HEK293 (cell line): ENCODE measurements at regions not wholly inside any gene's neighbourhood (a gene's known extent, or its start where the extent isn't known, plus 50 kb on each side); places are given as distances from the start of the nearest gene placed in this dataset.

Experiments used
- CTCF ChIA-PET: fragments of 350-600 bp; formaldehyde crosslinking; extraction: SDS; loops from one replicate; lab custom pipeline; 2021; ENCODE audit warnings: antibody characterized with exemption; lab: Yijun Ruan, JAX
- POLR2A ChIA-PET: fragments of 300-600 bp; formaldehyde crosslinking; extraction: SDS; loops from one replicate; lab custom pipeline; 2020; ENCODE audit warnings: antibody characterized with exemption, inconsistent platforms; lab: Yijun Ruan, JAX
- H3K27ac ChIP-seq: fragments of 200-500 bp; sonication (Bioruptor generic); 2 replicates; pipeline ENCODE4 v1.5.1; 2014; ENCODE audit warnings: low read depth, low read length, control low read depth, inconsistent platforms; ENCODE audit errors: extremely low read depth
- H3K36me3 ChIP-seq, 2 experiments: fragments of 200-500 bp in 1 of 2; sonication (Bioruptor generic) in 1 of 2; 1 replicate in 1 of 2; 2 replicates in 1 of 2; pipeline ENCODE4 v1.5.1; 2014 to 2017; ENCODE audit warnings: inconsistent platforms in 2 of 2, low read length in 2 of 2; ENCODE audit not compliant: control insufficient read depth in 2 of 2, insufficient read depth in 1 of 2
- H3K4me1 ChIP-seq: fragments of 200-500 bp; sonication (Bioruptor generic); 2 replicates; pipeline ENCODE4 v1.5.1; 2014; ENCODE audit warnings: mild to moderate bottlenecking, low read length, inconsistent platforms; ENCODE audit not compliant: control insufficient read depth, insufficient read depth
- H3K4me3 ChIP-seq: 2 replicates; pipeline ENCODE4 v1.5.1; 2011; ENCODE audit warnings: low read depth, mild to moderate bottlenecking, control low read depth, low read length, moderate library complexity
- H3K9me3 ChIP-seq: fragments of 200-500 bp; sonication (Bioruptor generic); 2 replicates; pipeline ENCODE4 v1.5.1; 2014; ENCODE audit warnings: low read depth, low read length, inconsistent platforms; ENCODE audit not compliant: control insufficient read depth, insufficient read depth
- FEZF1 ChIP-seq: fragments of 450-650 bp; formaldehyde crosslinking; IDR thresholded peaks from 2 replicates; pipeline ENCODE4 v1.5.1; 2016; ENCODE audit warnings: missing biosample characterization, missing genetic modification characterization
- GLI2 ChIP-seq: fragments of 450-650 bp; formaldehyde crosslinking; IDR thresholded peaks from 2 replicates; pipeline ENCODE4; 2017; ENCODE audit warnings: missing biosample characterization, missing genetic modification characterization, low read depth, borderline replicate concordance
- GLI4 ChIP-seq: fragments of 450-650 bp; formaldehyde crosslinking; IDR thresholded peaks from 2 replicates; pipeline ENCODE4 v1.5.1; 2016; ENCODE audit warnings: missing biosample characterization, missing genetic modification characterization
- MEIS1 ChIP-seq: sonication (generic); formaldehyde crosslinking; IDR thresholded peaks from 2 replicates; pipeline ENCODE4 v1.8.1; 2022; ENCODE audit warnings: missing genetic modification reagents, mild to moderate bottlenecking, borderline replicate concordance
- OSR2 ChIP-seq: fragments of 450-650 bp; formaldehyde crosslinking; IDR thresholded peaks from 2 replicates; pipeline ENCODE4 v1.5.1; 2016; ENCODE audit warnings: missing biosample characterization, missing genetic modification characterization
- SP3 ChIP-seq: fragments of 450-650 bp; formaldehyde crosslinking; IDR thresholded peaks from 2 replicates; pipeline ENCODE4 v1.5.1; 2016; ENCODE audit warnings: missing biosample characterization, missing genetic modification characterization
- TCF7L2 ChIP-seq: IDR thresholded peaks from 2 replicates; pipeline ENCODE4 v1.6.1; 2011; ENCODE audit warnings: low read depth, mild to moderate bottlenecking, inconsistent platforms, low read length, moderate library complexity, borderline replicate concordance
- ZBTB7A ChIP-seq: fragments of 450-650 bp; formaldehyde crosslinking; IDR thresholded peaks from 2 replicates; pipeline ENCODE4 v1.5.1; 2016; ENCODE audit warnings: low read depth, missing biosample characterization, missing genetic modification characterization
- ZFHX2 ChIP-seq: fragments of 450-650 bp; formaldehyde crosslinking; conservative IDR thresholded peaks from 2 replicates; pipeline ENCODE4 v1.5.1; 2016; ENCODE audit warnings: missing biosample characterization, missing genetic modification characterization
- ZNF133 ChIP-seq: fragments of 450-650 bp; formaldehyde crosslinking; IDR thresholded peaks from 2 replicates; pipeline ENCODE4 v1.5.1; 2016; ENCODE audit warnings: missing biosample characterization, missing genetic modification characterization
- ZNF341 ChIP-seq: fragments of 450-650 bp; formaldehyde crosslinking; IDR thresholded peaks from 2 replicates; pipeline ENCODE4; 2016; ENCODE audit warnings: low read depth, missing biosample characterization, missing genetic modification characterization
- ZNF366 ChIP-seq: fragments of 450-650 bp; formaldehyde crosslinking; conservative IDR thresholded peaks from 2 replicates; pipeline ENCODE4 v1.5.1; 2016; ENCODE audit warnings: missing biosample characterization, missing genetic modification characterization
- ZNF404 ChIP-seq: fragments of 450-650 bp; formaldehyde crosslinking; IDR thresholded peaks from 2 replicates; pipeline ENCODE4 v1.5.1; 2017; ENCODE audit warnings: missing biosample characterization, missing genetic modification characterization
- ZNF426 ChIP-seq: fragments of 450-650 bp; formaldehyde crosslinking; IDR thresholded peaks from 2 replicates; pipeline ENCODE4 v1.5.1; 2017; ENCODE audit warnings: missing biosample characterization, missing genetic modification characterization, mild to moderate bottlenecking, inconsistent platforms, moderate library complexity
- ZNF549 ChIP-seq: fragments of 450-650 bp; IDR thresholded peaks from 2 replicates; pipeline ENCODE4 v1.5.1; 2018; ENCODE audit warnings: missing biosample characterization, missing genetic modification characterization, mild to moderate bottlenecking, inconsistent platforms, moderate library complexity
- ZNF600 ChIP-seq: fragments of 450-650 bp; formaldehyde crosslinking; IDR thresholded peaks from 2 replicates; pipeline ENCODE4 v1.5.1; 2016; ENCODE audit warnings: missing biosample characterization, missing genetic modification characterization
- ZNF621 ChIP-seq: fragments of 450-650 bp; formaldehyde crosslinking; IDR thresholded peaks from 2 replicates; pipeline ENCODE4 v1.5.1; 2017; ENCODE audit warnings: missing biosample characterization, missing genetic modification characterization
- ZNF658 ChIP-seq: fragments of 450-650 bp; formaldehyde crosslinking; IDR thresholded peaks from 2 replicates; pipeline ENCODE4; 2016; ENCODE audit warnings: missing biosample characterization, missing genetic modification characterization
- ZNF660 ChIP-seq: fragments of 450-650 bp; IDR thresholded peaks from 2 replicates; pipeline ENCODE4 v1.5.1; 2018; ENCODE audit warnings: missing biosample characterization, mild to moderate bottlenecking, missing genetic modification characterization
- ZNF707 ChIP-seq: fragments of 450-650 bp; formaldehyde crosslinking; IDR thresholded peaks from 2 replicates; pipeline ENCODE4 v1.5.1; 2016; ENCODE audit warnings: missing biosample characterization, missing genetic modification characterization
- TF ChIP-seq, protein P1 (sequence below): fragments of 450-650 bp; formaldehyde crosslinking; IDR thresholded peaks from 2 replicates; pipeline ENCODE4 v1.5.1; 2016; ENCODE audit warnings: missing biosample characterization, missing genetic modification characterization
- TF ChIP-seq, protein P2 (sequence below): fragments of 450-650 bp; formaldehyde crosslinking; IDR thresholded peaks from 2 replicates; pipeline ENCODE4 v1.5.1; 2017; ENCODE audit warnings: missing biosample characterization, mild to moderate bottlenecking, missing genetic modification characterization, moderate library complexity

DNA sequence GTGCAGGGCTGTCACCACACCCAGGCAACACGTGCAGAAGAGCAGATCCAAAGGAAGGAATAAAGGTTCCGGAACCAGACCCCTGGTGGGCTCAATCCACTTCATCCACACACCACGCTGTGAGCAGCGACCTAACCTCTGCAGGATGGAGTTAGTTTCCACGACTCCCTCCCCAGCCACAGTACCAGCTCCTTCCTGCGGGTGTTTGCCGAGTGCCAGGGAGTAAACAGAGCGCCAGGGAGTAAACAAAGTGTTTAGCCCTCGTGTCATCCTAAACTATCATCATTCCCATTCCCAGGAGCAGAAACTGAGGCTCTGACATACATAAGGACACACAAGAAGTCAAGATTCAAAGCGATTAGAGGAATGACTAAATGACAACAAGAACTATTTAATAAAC, 261.3 kb downstream of the MN1 start:
- no peak overlapping the region for H3K27ac ChIP-seq
- no peak overlapping the region for H3K4me3 ChIP-seq
- no peaks in the 10 kb centered on the region for H3K9me3 ChIP-seq
- no peaks in the 10 kb centered on the region for H3K4me1 ChIP-seq
- TF ChIP-seq ZNF133 (tag by site-specific recombination) = no peak
- TF ChIP-seq ZNF660 = no peak
- TF ChIP-seq ZNF404 (tag by site-specific recombination) = no peak
- no peak for TF ChIP-seq ZNF600 (tag by site-specific recombination)
- no peak for TF ChIP-seq ZNF707 (tag by site-specific recombination)
- CTCF ChIA-PET = interaction anchor here (1.0 kb wide), 1 partner anchor 29 kb away, joined by 3 read pairs; no protein-coding TSS in a partner anchor
- POLR2A ChIA-PET = no interaction called here
- no peaks in the 10 kb centered on the region for H3K36me3 ChIP-seq

DNA sequence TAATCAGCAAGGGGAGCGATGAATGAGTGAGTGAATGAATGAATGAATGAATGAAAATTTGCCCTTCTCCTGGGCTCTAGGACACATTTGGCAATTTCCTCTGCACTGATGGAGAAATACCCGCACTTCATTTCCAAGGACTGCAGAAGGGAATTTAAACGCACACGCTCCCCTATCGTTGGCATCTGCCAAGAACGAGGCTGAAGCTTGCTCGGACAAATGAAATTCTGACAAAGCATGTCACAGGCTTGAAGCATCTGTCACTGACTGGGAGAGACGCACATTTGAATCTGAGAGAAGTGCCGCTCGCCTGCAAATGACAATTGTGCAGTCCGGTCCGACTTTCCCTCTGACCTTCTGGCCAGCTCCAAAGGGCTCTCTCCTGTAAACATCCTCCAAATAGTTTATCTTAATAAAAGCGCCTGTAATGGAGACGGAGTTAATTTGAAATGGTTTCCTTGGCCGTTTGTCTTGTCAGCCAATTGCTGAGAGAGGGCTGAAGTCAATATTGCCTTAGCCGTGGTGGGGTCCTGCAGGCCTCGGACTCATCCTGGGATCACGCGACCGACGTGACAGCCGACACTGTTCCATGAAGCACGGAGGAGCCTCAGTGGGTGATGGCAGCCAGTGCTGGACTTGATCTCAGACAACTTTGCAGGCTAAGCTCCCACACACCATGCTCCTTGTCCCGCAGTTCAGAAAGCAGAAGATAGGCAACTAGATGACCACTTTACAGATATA, 260.7 kb downstream of the MN1 start:
- ChIA-PET CTCF (no interaction called here), POLR2A (no interaction called here)
- H3K9me3 ChIP-seq = no peaks in the 10 kb centered on the region
- H3K36me3 ChIP-seq = no peaks in the 10 kb centered on the region
- no peaks in the 10 kb centered on the region for H3K4me1 ChIP-seq
- H3K27ac ChIP-seq = no peak overlapping the region
- TF ChIP-seq TCF7L2 (no peak), OSR2 (tag by site-specific recombination) (no peak), GLI2 (tag by site-specific recombination) (no peak), ZBTB7A (tag by site-specific recombination) (no peak), ZNF366 (tag by site-specific recombination) (no peak), MEIS1 (CRISPR knock-in tag) (no peak), GLI4 (tag by site-specific recombination) (no peak), ZNF621 (no peak), ZNF426 (no peak), ZFHX2 (tag by site-specific recombination) (no peak), SP3 (tag by site-specific recombination) (no peak), FEZF1 (tag by site-specific recombination) (no peak), ZNF549 (tag by site-specific recombination) (no peak), ZNF658 (no peak), ZNF341 (tag by site-specific recombination) (no peak)
- TF ChIP-seq, protein P1, sequence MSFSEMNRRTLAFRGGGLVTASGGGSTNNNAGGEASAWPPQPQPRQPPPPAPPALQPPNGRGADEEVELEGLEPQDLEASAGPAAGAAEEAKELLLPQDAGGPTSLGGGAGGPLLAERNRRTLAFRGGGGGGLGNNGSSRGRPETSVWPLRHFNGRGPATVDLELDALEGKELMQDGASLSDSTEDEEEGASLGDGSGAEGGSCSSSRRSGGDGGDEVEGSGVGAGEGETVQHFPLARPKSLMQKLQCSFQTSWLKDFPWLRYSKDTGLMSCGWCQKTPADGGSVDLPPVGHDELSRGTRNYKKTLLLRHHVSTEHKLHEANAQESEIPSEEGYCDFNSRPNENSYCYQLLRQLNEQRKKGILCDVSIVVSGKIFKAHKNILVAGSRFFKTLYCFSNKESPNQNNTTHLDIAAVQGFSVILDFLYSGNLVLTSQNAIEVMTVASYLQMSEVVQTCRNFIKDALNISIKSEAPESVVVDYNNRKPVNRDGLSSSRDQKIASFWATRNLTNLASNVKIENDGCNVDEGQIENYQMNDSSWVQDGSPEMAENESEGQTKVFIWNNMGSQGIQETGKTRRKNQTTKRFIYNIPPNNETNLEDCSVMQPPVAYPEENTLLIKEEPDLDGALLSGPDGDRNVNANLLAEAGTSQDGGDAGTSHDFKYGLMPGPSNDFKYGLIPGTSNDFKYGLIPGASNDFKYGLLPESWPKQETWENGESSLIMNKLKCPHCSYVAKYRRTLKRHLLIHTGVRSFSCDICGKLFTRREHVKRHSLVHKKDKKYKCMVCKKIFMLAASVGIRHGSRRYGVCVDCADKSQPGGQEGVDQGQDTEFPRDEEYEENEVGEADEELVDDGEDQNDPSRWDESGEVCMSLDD (tag by site-specific recombination) = no peak
- TF ChIP-seq, protein P2, sequence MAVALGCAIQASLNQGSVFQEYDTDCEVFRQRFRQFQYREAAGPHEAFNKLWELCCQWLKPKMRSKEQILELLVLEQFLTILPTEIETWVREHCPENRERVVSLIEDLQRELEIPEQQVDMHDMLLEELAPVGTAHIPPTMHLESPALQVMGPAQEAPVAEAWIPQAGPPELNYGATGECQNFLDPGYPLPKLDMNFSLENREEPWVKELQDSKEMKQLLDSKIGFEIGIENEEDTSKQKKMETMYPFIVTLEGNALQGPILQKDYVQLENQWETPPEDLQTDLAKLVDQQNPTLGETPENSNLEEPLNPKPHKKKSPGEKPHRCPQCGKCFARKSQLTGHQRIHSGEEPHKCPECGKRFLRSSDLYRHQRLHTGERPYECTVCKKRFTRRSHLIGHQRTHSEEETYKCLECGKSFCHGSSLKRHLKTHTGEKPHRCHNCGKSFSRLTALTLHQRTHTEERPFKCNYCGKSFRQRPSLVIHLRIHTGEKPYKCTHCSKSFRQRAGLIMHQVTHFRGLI (tag by site-specific recombination) = no peak
- H3K4me3 ChIP-seq = no peak overlapping the region
